Activated T-cell treated with anti-CD3 and anti-CD28 coated beads for 1 hour (primary cell): ENCODE measurements at regions not wholly inside any gene's neighbourhood (a gene's known extent, or its start where the extent isn't known, plus 50 kb on each side); places are given as distances from the start of the nearest gene placed in this dataset.

ENCODE experiments used
- DNase-seq: peaks from one replicate; pipeline ENCODE4 v3.0.0-alpha.2; 2020; ENCODE audit warnings: low read depth

GRCh38 chr5:34587355-34588241 is 68.5 kb upstream of the RAI14 start:
- no peak for DNase-seq

DNA sequence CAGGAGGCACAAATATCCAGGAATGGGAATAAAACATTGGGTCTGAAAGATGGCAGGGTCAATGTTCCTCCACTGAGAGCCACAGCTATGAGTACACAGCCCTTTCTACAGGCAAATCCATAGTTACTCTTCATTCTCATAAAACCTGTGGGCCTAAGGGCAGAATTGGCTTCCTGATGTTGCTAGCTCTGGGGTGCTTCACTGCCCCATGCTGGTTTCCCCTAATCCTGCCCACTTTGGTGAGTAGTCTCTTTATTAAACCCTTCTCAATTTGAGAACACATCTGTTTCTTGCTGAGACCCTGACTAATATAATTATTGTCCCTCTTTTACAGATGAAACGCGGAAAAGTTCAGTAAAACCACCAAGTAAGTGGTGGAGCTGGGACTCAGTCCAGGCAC is 66.3 kb upstream of the RAI14 start:
- no peak for DNase-seq

- no peak for DNase-seq
Observed at GRCh38 chr5:34591723-34592122, 64.4 kb upstream of the RAI14 start.

DNA sequence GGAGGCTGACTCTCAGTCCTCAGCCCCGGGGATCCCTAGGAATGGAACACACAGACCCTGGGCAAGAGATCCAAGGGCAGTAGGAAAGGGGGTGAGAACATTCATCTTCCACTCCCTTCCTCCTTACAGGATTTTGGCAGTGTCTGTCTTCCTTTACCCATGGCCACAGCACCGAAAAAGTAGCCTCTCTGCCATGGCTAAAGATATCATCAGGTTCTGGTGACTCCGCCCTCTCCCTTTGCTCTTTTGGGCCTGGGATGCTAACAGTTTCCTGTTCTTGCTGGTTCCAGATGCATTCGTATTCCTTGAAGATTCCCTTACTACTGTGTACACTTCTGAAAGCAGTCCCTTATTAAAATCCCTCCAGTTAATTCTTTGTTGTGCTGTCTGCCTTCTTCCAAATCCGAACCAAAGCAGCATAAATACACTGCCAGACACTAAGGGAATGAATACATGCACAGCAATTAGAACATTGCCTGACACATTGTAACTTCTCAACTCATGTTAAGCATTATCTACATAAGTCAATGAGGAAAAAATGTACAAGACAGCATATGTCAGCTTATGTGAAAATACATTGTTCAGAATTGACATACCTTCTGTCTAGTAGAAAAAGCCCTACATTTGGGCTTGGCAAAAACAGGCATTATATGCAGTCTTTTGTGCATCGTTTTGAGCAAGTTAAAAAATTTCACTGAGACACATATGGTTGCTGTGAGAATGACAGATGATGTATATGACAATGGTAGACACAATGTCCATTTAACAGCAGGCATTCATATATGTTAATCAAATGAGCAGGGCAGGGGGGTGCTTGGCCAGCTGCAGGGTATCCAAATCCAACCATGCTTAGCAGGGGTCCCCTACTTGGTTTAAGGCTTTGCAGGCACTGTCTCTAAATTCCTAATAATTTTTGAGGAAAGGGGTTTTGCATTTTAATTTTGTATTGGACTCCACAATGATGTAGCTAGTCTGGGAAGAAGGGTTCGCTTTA is 58.8 kb upstream of the RAI14 start:
- DNase-seq: no peak

GRCh38 chr5:34598177-34598794 is 57.8 kb upstream of the RAI14 start:
- DNase-seq: no peak

DNA sequence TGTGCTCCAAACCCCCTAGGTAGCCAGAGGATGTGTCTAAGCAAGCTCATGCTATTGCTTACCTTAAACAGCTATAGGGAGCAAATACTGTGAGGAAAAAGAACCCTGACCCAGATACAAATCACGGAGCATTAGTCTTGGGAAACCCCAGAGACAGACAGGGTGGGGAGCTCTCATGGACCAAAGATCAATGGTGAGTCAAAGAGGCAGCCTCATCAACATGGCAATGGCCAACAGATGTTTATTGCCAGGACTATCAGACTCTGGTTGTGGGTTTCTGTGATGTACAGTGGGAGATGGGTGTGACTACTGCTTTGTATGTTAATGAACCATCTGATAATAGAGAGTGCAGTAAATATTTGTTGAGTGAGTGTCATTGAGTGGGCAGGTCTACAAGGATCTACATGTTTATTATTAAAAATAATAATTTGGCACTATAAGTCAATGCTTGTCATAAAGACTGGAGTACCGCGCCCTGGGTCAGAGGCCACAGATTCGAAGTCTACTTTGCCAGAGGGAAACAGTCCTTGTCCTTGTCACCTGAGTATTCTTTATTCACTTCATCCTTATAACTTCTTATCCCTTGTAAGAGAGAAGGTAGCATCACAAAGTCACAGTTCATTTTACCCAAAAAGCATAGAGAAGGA is 56.5 kb upstream of the RAI14 start:
- DNase-seq: no peak

- DNase-seq: no peak
Observed at GRCh38 chr5:34600118-34600493, 56.0 kb upstream of the RAI14 start.

DNA sequence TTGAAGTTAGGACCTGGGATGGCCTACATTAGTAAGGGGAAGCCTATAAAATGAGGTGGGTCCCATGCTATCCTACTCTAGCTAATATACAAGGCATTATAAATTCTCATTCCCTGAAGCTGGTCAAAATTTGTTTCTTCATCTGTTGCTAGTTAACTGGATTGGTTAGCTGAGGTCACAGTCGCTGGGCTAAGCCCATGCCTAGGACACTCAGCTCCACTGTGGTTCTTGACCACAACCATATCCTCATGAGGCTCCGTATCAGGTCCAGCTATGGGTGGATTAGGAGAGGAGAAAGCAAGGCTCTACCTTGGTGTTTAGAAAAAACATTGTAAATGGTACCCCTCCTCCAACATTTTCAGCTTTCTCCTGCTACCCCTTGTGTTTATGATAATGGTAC is 52.8 kb upstream of the RAI14 start:
- DNase-seq: no peak

- no peak for DNase-seq
Observed at GRCh38 chr5:34604119-34604675, 51.9 kb upstream of the RAI14 start.

- no peak for DNase-seq
Observed at GRCh38 chr5:34606101-34606500, 50.0 kb upstream of the RAI14 start.
